Esophagus (tissue), 2 donors: ENCODE measurements at regions not wholly inside any gene's neighbourhood (a gene's known extent, or its start where the extent isn't known, plus 50 kb on each side); places are given as distances from the start of the nearest gene placed in this dataset.
A peak's percentile ranks its signal among the peaks of the same experiment; 100 is the strongest.

Source experiments
- H3K27ac ChIP-seq, 2 donors: one replicate each; pipeline ENCODE4 v1.5.1; 2013; ENCODE audit warnings: low read depth in 2 of 2, mild to moderate bottlenecking in 2 of 2, inconsistent platforms in 1 of 2, low read length in 1 of 2, moderate library complexity in 1 of 2
- H3K27me3 ChIP-seq, 2 donors: one replicate each; pipeline ENCODE4 v1.6.1; 2013; ENCODE audit warnings: low read length in 2 of 2, control low read depth in 1 of 2, mild to moderate bottlenecking in 1 of 2; ENCODE audit not compliant: insufficient read depth in 2 of 2, control insufficient read depth in 1 of 2
- H3K36me3 ChIP-seq, 2 donors: one replicate each; pipeline ENCODE4 v1.6.1; 2013; ENCODE audit warnings: low read length in 1 of 2; ENCODE audit not compliant: control insufficient read depth in 2 of 2, insufficient read depth in 2 of 2
- H3K4me1 ChIP-seq, 2 donors: one replicate each; pipeline ENCODE4 v1.6.1; 2013; ENCODE audit warnings: low read length in 1 of 2; ENCODE audit not compliant: control insufficient read depth in 2 of 2, insufficient read depth in 2 of 2
- H3K4me3 ChIP-seq, 2 donors: one replicate each; pipeline ENCODE4 v1.5.1; 2013; ENCODE audit warnings: low read length in 2 of 2, mild to moderate bottlenecking in 2 of 2, low read depth in 1 of 2, moderate library complexity in 1 of 2
- H3K9me3 ChIP-seq, 2 donors: one replicate each; pipeline ENCODE4 v1.6.1; 2013; ENCODE audit warnings: mild to moderate bottlenecking in 2 of 2, low read depth in 1 of 2, low read length in 1 of 2, moderate library complexity in 1 of 2; ENCODE audit not compliant: control insufficient read depth in 2 of 2, insufficient read depth in 1 of 2
- WGBS, 2 donors: extraction: QIAGEN DNeasy Blood & Tissue Kit; methylation state at CpG; one replicate each; pipeline ENCODE4 v1.1.7; 2013; 5-methylcytosine and 5-hydroxymethylcytosine counted together
- donor health status: healthy with polysubstance abuse.
- donor health status: Bipolar disorder and iron deficiency.

DNA sequence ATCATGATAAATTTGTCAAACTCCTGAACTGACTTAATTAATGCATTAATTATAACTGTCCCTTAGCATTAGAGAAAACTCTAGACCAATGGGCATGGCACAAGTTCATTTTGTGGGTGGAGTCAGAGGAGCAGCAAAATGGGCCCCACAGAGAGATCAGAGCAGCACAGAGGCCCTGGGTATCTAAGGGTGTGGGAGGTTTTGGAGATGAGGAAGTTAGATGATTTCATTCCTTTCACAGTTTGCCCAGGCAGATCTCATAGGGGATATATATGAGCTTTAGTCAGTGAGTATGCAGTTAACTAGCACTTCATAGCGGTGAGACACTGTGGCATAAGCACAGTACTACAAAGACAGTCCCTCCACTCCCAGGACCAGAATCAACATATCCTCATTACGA, 117.3 kb downstream of the MAB21L3 start:
- H3K36me3 ChIP-seq = no peaks in the 10 kb centered on the region
- no peaks in the 10 kb centered on the region for H3K9me3 ChIP-seq
- H3K4me1 ChIP-seq = peaks cover 0 to 2% of the 10 kb centered on the region in 2 donors
- H3K27me3 ChIP-seq = no peaks in the 10 kb centered on the region
- WGBS, 2 donors = 88 to 91% methylated on average over 2 of the region's 2 CpGs
- no peak overlapping the region for H3K4me3 ChIP-seq
- no peak overlapping the region for H3K27ac ChIP-seq

DNA sequence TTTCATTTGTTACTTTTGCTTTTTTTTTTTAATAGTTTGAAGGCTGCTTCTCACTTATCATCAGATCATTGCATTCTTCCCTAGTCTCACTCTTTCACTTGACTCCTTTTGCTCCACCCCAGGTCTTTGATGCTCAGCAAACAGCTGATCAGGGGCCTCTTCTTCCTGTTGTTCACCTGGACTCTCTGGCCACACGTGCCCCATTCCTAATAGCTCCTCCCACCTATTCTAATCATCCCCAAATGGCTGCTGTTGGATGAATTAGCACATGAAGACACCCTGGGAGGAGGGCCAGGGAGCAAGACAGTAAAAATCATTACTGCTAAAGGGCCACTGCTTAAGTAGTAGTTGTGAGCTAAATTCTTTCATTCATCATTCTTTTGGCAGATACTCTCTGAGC, 119.5 kb downstream of the MAB21L3 start:
- H3K27me3 ChIP-seq = no peaks in the 10 kb centered on the region
- no peak overlapping the region for H3K4me3 ChIP-seq
- no peaks in the 10 kb centered on the region for H3K36me3 ChIP-seq
- no peak overlapping the region for H3K27ac ChIP-seq
- peaks cover 0 to 2% of the 10 kb centered on the region in 2 donors for H3K4me1 ChIP-seq
- 12 to 33% methylated on average over 1 of the region's 1 CpG for WGBS, 2 donors
- H3K9me3 ChIP-seq = no peaks in the 10 kb centered on the region

DNA sequence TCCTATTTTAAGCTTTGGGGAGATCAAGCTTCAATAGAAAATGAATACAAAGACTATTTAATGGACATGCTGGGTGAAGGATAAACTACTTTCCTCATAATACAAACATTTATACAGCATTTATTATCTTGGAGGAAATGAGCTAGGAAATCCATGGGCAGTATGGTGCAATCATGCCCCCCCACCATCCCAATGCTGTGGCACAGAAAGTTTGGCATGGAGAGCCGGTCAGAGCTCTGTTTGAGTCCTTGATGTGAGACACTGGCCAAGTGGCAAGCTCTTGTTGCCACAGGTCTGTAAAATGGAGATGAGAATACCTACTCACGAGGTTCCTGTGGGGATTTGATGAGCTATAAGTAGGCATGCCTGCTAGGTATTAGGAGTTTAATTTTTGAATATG, 120.6 kb downstream of the MAB21L3 start:
- WGBS, 2 donors = 68 to 73% methylated on average over 2 of the region's 2 CpGs
- no peaks in the 10 kb centered on the region for H3K9me3 ChIP-seq
- H3K36me3 ChIP-seq = no peaks in the 10 kb centered on the region
- no peak overlapping the region for H3K27ac ChIP-seq
- no peaks in the 10 kb centered on the region for H3K27me3 ChIP-seq
- no peak overlapping the region for H3K4me3 ChIP-seq
- H3K4me1 ChIP-seq = peaks cover 0 to 2% of the 10 kb centered on the region in 2 donors

DNA sequence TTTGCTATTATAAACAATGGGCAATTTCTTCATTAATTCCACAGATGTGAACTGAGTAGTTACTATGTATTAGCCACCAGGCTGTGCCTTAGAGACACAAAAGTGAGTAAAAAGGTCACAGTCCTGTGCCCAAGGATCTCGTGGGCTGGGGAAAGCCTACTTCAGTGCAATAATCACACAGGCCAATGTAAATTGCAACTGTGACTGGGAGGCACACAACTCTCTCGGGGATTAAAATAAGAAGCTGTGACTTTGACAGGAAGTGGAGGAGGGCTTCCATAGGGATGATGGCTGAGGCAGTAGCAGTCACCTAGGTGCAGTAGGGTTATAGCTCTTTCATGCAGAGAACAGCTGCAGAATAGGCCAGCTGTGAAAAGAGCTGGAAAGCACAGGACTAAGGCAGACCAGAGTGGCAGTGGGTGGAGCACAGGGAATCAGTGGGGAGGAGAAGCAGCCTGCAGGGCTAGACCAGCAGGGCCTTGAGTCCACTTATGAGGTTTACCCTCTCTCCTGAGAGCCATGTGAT, 121.9 kb downstream of the MAB21L3 start:
- H3K27ac ChIP-seq = no peak overlapping the region
- H3K36me3 ChIP-seq = no peaks in the 10 kb centered on the region
- H3K27me3 ChIP-seq = no peaks in the 10 kb centered on the region
- H3K9me3 ChIP-seq = no peaks in the 10 kb centered on the region
- H3K4me3 ChIP-seq = no peak overlapping the region
- 31 to 34% methylated on average over 2 of the region's 2 CpGs for WGBS, 2 donors
- peaks cover 0 to 2% of the 10 kb centered on the region in 2 donors for H3K4me1 ChIP-seq

DNA sequence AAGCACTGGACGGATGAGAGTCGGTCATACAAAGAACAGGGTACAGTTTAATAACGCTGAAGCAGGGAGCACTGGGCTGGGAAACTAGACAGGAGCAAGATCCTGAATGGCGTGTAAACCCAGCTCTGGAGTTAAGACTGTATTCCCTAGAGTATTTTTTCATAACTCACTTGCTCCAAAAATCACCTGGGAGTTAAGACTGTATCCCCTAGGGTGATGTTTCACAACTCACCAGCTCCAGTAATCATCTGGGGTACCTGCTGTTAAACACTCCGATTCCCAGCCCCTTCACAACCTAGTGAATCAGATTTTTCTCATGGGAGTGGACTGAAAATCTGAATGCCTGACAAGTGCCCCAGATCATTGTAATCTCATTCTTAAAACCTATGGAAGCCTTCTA, 123.2 kb downstream of the MAB21L3 start:
- Histone ChIP-seq H3K27me3 (no peaks in the 10 kb centered on the region), H3K4me1 (peaks cover 0 to 2% of the 10 kb centered on the region in 2 donors), H3K4me3 (no peak overlapping the region), H3K27ac (no peak overlapping the region), H3K36me3 (no peaks in the 10 kb centered on the region), H3K9me3 (no peaks in the 10 kb centered on the region)
- 90 to 96% methylated on average over 5 of the region's 5 CpGs for WGBS, 2 donors

DNA sequence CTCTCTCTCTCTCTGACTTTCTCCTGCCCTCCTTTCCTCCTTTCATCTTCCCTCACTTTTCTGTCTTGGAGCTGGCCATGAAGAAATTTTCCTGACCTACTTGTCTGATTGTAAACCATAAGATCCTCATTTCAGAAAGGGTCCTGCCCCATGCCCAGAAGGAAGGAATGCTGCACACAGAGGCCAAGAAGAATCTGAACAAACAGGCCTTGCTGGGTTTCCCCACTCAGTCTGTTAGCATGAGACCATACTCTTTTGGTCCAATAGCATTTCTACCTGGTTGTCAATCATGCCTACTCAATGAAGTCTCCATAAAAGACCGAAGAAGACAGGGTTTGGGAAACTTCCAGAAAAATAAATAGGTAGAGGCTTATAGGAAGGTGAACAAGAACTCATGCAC, 128.7 kb downstream of the MAB21L3 start:
- Histone ChIP-seq H3K36me3 (no peaks in the 10 kb centered on the region), H3K27me3 (no peaks in the 10 kb centered on the region), H3K4me3 (no peak overlapping the region), H3K4me1 (peaks cover 9 to 15% of the 10 kb centered on the region in 2 donors), H3K27ac (no peak overlapping the region), H3K9me3 (no peaks in the 10 kb centered on the region)
- 71 to 77% methylated on average over 1 of the region's 1 CpG for WGBS, 2 donors

DNA sequence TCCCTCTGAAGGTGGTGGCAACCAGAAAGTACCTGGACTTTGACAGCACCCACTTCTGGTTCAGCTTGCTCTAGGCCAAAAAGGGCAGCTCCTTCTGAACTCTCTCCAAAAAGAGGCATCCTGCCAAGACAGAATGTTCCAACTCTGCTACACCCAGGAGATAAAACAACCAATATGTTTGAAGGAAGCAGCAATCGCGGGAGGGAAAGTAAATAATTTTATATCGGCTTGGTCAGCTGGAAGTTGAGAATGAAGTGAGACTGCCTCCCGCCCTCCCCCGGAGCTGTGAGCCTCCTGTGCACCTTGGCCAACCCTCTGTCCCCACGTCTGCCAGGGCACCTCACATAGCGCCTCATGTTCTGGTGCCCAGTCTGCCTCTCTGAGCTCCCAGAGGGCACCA, 130.3 kb upstream of the ATP1A1 start:
- Histone ChIP-seq H3K27ac (peak overlapping the region; percentile 51 to 59), H3K4me1 (peaks cover 9 to 16% of the 10 kb centered on the region in 2 donors), H3K36me3 (no peaks in the 10 kb centered on the region), H3K4me3 (no peak overlapping the region), H3K9me3 (no peaks in the 10 kb centered on the region), H3K27me3 (no peaks in the 10 kb centered on the region)
- WGBS, 2 donors = 48 to 55% methylated on average over 7 of the region's 7 CpGs

DNA sequence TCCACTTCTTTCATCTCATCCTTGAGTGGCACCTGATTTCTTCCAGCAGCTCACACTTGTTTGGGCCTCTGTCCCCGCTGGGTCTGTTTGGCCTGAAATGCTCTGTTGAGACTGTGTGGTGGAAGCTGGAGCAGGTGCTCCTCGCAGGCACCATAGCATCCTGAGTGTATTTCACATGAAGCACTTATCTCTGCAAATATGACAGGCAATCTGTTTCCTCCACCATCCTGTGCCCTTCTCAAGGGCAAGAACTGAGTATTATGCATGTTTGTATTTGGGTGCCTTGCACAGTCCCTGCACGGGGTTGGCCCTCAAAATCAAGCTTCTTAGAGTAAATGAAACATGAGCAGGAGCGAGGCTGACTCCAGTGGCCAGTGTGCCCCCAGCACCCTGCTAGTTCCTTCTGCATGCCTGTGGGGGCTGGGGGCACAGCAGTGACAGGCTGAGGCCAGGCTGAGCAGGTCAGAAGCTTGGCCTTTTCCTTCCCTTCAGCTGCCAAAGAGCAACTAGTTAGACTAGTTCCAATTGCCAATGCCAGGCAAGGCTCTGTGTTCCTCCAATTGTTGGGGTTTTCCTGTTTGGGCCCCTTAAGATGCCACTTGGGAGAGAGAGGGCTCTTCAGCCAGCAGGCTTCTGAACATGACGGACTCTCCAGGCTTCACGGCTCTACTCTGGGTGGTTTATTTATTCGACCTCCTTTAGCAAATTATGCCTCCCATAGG, 129.6 kb upstream of the ATP1A1 start:
- peak overlapping the region; percentile 14 to 59 for H3K27ac ChIP-seq
- no peak overlapping the region for H3K4me3 ChIP-seq
- WGBS, 2 donors = 41 to 51% methylated on average over 7 of the region's 7 CpGs
- no peaks in the 10 kb centered on the region for H3K27me3 ChIP-seq
- H3K9me3 ChIP-seq = no peaks in the 10 kb centered on the region
- H3K36me3 ChIP-seq = no peaks in the 10 kb centered on the region
- peaks cover 9 to 16% of the 10 kb centered on the region in 2 donors for H3K4me1 ChIP-seq

DNA sequence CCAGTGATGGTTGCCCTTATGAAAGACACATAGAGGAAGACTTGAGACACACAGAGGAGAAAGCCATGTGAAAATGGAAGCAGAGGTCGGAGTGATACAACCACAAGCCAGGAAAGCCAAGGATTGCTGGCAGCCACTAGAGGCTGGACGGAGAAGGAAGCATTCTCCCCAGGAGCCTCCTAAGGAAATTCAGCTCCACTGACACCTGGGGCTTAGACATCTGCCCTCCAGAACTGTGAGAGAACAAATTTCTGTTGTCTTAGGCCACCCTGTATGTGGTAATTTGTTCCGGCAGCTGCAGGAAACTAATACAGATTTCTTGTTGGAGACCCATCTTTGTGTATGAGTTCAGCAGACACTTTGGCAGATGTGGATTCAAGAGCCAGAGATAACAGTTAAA, 126.9 kb upstream of the ATP1A1 start:
- Histone ChIP-seq H3K4me1 (peaks cover 7 to 16% of the 10 kb centered on the region in 2 donors), H3K36me3 (no peaks in the 10 kb centered on the region), H3K4me3 (no peak overlapping the region), H3K27ac (no peak overlapping the region), H3K27me3 (no peaks in the 10 kb centered on the region), H3K9me3 (no peaks in the 10 kb centered on the region)
- WGBS, 2 donors = 83 to 84% methylated on average over 3 of the region's 3 CpGs

DNA sequence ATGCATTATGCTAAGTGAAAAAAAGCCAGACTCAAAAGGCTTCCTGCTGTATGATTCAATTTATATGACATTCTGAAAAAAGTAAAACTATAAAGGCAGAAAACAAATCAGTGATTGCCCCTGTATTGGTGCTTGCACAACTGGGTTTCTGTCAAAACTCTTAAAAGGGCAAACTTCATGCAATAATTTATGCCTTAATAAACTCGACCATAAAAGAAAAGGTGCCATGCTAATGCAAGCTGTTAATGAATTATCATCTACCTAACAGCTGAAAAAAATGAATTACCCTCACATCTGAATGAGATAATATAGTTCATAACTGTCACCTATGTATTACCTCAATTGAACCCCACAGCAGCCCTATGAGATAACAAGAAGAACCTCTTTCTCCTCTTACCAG, 120.8 kb upstream of the ATP1A1 start:
- Histone ChIP-seq H3K27me3 (no peaks in the 10 kb centered on the region), H3K36me3 (no peaks in the 10 kb centered on the region), H3K9me3 (no peaks in the 10 kb centered on the region), H3K4me3 (no peak overlapping the region), H3K4me1 (peaks cover 2 to 4% of the 10 kb centered on the region in 2 donors), H3K27ac (no peak overlapping the region)
- WGBS, 2 donors = 63 to 73% methylated on average over 1 of the region's 1 CpG
